ENCODE measurements at regions not wholly inside any gene's neighbourhood (a gene's known extent, or its start where the extent isn't known, plus 50 kb on each side); places are given as distances from the start of the nearest gene placed in this dataset.

DNA sequence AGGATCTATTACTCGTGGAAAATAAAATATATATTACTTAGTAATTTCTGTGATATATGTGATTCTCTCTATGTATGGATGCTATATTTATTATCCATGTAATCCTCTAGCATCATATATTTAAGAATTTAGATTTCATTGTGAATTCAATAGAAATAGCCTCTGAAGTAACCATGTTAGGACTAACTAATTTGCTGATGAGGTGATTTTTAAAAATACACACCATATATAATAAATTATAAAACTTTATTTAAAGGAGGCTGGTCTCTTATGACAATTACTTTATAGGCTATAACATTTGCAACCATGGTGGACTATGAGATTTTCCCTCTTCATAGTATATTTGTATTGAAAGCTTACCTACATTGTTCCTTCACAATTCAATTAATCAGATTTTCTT lies 424.9 kb upstream of the MGAT4C start:
- TF ChIP-seq FOXM1 (IDR thresholded peaks at IDR 0.05; ENCODE audit: borderline replicate concordance) (no peak), ARNT (IDR thresholded peaks at IDR 0.05) (no peak), HDGF (IDR thresholded peaks at IDR 0.05; ENCODE audit: borderline replicate concordance) (no peak), SP1 (IDR thresholded peaks at IDR 0.05) (no peak), NFRKB (IDR thresholded peaks at IDR 0.05) (no peak), FOXK2 (IDR thresholded peaks at IDR 0.05) (no peak), ELF4 (IDR thresholded peaks at IDR 0.05) (no peak), L3MBTL2 (conservative IDR thresholded peaks at IDR 0.05) (no peak), CTBP1 (IDR thresholded peaks at IDR 0.05; ENCODE audit: borderline replicate concordance) (no peak), ZNF384 (IDR thresholded peaks at IDR 0.05) (no peak), BHLHE40 (IDR thresholded peaks at IDR 0.05; ENCODE audit: borderline replicate concordance) (no peak), PKNOX1 (IDR thresholded peaks at IDR 0.05) (no peak), SUZ12 (IDR thresholded peaks at IDR 0.05) (no peak), TARDBP (IDR thresholded peaks at IDR 0.05) (no peak)

Measured in HEK293T (cell line).